GM19238 (cell line): ENCODE measurements at regions not wholly inside any gene's neighbourhood (a gene's known extent, or its start where the extent isn't known, plus 50 kb on each side); places are given as distances from the start of the nearest gene placed in this dataset.

ENCODE experiments used
- DNase-seq: peaks from one replicate; pipeline ENCODE4 v3.0.0; 2011; ENCODE audit warnings: low spot score; ENCODE audit not compliant: insufficient read length

DNA sequence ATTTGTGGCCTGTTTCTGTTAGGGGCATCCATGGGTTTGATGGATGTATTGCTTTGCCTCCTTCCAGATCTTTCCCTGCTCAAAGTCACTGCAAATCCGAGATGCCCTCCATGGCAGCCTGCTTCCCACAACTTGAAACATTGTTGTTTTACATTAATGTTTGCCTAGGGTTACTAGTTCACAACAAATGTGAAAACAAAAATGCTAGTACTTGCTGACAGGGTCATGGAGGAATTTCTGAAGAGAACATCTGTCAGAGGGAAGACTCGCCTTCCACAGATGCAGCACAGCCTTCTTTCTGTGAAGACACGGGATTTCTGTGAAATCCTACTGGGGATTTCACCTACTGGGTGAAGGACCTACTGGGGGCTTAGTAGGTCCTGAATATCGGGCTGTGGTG is 260.0 kb upstream of the FN1 start:
- DNase-seq = no peak

DNA sequence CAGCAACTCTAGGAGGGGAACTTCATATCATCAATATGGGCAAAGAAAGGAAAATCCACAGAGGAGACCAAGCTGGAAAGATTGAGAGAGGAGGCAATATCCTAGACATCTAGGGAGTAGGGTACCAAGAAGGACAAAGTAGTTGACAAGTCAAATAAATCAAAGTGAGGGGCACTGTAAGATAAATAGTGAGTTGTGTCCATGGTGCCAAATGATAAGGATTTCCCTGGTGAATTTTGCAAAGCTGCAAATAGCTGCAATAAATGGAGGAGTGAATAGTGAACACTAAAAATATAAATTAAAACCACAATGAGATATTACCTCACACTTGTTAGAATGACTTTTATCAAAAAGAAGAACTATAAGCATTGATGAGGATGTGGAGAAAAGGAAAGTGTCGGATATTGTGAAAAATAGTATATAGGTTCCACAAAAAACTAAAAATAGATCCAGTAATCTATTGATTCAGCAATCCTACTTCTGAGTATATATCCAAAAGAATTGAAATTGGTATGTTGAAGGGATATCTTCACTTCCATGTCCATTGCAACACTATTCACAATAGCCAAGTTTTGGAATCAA is 258.2 kb upstream of the FN1 start:
- DNase-seq = no peak

DNA sequence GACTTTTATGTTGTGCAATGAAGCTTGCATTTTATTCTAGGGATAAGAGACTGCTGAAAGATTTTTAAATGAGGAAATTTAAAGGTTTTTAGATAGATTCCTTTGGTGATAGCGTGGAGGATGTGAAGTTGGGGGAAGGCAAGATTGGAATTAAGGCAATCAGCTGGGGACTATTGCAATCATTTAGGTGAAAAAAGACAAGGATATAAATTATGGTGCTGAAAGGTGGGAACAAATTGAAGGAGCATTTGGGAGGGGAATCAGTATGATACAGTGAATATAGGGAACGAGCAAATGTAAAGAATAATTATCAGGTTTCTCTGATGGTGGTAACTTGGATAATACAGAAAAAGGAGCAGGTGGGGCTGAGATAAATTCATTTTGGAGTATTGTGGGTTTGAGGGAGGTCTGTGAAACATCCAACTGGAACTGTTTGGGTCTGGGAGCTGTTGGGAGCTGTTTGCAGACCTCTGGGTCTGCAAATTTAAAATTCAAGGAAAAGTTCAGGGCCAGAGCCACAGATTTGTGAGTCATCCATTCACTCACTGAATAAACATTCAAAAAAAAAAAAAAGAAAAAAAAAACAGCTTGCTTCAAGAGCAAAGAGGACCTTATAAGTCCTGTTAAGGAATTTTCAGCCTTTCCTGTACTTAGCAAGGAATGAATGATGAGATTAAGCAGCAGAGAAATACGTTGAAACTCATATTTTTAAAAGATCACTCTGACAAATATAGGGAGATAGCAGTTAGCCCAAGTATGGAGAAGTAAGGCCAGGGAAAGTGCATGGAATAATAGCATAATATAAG is 257.5 kb upstream of the FN1 start:
- no peak for DNase-seq

DNA sequence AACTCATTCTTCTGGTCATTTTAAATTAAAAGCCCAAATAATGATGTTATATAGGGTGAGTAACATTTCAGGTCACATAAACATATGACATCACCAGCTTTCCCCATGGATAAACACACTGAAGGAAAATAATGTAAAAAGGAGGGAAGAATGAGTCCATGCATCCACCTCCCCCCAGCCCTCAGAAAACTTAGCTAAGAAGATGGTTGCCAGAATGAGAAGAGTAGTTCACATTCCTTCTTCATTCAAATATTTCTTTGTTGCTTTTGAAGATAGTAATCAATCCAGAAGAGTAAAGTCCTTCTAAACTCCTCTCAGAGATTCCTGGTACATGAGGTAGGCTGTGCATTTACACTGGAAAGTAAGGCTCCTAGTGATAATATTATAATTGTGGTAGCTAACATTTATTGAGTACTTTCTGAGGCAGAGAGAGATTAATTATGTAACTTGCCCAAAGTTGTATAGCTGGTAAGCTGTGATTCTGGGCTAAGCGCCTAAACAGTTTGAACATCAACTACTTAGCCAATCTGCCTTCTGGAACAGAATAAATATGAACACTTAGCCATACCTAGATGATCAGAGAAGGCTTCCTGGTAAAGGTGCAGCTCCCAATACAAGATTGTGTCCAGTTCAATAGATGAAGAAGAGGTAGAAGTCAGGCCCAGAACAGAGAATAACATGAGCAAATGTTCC is 256.7 kb upstream of the FN1 start:
- DNase-seq = no peak

DNA sequence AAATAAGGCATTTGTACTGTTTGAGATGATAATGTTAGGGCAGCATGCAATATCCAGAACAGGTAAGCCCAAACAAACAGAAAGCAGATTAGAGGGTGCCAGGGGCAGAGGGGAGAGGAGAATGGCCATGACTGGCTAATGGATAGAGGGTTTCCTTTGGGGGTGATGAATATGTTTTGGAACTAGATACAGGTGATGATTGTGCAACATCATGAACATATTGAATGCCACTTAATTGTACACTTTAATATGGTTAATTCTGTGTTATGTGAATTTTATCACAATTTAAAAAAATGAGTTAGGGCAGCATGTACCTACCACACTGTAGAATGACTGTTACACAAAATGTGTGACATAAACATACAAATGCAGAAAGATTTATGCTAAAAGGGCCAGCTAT is 255.5 kb upstream of the FN1 start:
- no peak for DNase-seq

DNA sequence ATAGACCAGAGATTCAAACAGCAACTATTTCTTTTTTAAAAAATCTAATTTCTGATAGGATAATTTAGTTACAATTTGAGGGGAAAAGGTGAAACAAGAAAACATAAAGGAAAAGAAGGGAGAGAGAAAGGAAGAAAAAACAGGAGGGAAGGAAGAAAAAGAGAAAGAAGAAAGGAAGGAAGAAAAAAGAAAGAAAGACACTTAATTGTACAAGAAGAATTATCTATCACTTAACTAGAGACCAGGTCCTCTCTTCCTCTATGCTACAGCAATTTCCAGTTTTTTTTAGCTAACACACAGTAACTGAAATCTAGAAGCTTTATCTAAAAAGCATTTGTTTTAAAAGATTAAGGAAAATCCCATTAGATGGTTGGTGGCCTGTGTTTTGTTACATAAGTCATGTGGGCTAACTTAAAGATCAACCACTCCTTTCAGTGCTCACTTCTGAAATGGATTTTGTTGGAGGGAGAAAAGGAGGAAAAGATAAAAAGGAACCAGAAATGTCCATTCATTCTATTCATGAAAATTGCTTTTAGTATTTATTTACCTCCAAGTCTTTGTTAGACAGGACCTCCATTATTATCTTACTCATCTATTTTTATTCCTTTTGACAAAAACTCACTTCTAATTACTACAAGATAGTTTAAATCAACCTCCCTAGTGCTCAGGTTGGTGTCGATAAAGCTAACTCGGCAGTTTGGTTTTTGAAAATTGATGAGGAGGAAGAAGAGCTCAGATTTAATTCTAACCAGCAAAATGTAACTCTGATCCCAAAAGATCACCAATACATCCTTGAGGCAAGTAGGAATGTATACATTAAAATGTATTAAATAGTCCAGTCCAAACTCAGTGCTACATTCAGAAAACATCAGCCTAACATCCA is 251.5 kb upstream of the FN1 start:
- no peak for DNase-seq

DNA sequence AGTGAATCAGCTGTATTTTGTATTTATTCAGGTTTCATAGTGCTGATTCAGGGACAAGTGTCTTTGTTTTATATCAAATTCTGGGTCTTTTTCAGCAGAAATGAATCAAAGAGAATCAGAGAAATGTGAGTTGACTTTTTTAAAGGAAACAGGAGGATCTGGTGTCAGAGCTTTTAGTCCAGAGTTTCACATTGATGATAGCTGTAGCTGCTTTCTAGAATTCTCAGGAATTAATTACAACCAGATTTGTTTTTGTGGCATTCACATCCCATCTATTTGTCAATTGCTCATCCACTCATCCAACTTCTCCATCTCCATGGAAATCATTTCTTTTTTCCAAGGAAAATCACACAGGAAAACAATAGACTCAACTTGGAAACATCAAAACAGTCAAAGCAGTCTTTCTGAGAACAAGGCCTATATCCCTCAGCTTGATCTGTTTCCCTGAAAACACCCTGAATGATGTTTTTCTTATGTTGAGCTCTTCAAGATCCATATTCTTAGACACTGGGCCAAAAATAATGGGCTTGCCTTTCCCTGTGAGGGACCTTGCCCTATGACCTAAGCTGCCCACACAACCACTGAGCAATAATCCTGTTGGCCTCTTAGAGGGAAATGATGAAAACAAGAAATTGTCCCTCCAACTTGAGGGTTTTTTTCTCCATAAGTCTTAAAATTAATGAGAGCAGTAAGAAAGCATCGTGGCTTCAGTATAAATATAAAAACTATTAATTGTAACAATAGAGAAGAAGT is 249.5 kb upstream of the FN1 start:
- no peak for DNase-seq

DNA sequence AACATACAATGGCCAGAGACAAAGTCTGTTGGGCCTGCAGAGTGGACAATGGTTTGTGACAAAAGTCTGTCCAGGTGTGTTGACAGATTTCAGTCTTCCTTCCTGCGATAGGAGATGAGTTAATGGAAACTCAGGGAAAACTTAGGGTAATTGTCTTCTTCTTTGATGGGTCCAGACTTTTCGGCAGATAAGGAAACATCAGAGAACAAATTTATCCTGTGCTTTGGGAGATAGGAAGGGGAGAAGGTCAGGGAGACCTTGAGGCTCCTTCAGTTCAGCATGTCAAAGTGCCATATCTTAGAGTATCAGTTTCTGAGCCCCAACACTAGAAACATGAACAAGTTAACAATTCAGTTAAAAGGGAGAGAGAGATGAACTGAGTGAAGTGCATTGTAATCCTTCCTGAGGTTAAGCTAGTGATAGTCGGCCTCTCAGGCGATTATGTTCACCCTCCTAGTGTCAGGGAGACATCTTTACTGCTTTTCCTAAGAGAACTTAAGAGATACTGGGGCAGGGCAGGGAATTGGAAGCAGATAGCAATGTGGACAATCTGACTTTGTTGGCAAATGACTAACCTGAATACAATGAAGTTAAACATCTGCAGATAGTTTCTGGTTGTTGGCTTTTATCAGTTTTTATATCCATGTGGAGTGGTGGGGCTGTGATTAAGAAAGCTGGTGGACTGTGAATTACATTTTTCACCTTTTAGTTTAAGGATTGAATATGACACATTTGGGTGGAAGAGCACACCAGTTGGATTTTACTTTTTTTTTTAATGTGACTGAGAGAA is 248.8 kb upstream of the FN1 start:
- no peak for DNase-seq

DNA sequence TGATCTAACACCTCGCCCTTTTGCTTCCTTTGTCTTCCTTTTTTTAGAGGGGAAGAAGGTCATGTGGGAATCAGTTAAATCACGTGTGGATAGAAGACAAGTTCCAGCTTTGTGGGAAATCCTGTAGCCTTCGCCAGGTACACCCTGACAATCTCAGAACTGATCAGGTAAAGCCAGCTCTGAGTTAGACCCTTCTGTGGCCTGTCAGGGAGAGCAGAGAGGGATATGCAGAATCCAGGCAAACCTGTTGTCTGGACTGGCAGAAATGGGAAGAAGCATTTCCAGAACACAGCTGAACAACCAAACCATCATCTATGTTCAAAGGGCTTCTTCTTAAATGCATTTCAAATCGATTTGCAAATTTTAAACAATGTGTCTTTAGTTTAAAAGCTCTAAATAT is 247.4 kb upstream of the FN1 start:
- DNase-seq = no peak

DNA sequence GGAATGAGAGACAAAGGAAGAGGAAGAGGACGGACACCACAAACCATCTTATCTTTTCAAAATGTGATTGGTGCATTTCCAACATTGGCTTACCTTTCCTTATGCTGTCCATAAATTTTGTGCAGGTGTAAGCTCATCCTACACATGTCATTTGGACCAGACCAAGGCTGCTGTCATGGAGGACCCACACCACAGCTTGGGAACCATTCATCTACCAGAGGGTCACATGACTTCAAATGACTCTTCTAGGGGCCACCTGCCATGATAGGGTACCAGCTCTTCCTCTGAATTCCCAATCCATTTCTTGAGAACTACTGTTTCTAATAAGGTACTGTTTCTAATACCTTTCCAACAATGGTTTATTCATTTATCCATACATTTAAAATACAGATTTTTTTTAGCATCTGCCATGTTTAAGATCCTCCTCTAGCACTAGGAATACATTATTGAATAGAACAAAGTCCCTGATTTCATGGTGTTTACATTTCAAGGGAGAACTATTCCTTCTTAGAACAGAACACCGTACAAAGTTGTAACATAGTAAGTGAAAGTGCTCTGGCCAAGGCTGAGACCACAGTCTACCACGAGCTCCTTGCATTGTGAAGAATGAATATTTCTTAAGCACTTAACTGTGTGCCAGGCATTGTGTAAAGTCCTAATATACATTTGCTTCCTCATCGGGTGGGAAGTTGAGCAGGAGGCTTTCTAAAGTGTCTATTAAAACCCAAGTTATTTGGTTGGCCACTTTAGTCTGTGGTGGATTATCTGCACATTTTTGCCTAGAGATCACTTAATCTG is 246.1 kb upstream of the FN1 start:
- DNase-seq = no peak

DNA sequence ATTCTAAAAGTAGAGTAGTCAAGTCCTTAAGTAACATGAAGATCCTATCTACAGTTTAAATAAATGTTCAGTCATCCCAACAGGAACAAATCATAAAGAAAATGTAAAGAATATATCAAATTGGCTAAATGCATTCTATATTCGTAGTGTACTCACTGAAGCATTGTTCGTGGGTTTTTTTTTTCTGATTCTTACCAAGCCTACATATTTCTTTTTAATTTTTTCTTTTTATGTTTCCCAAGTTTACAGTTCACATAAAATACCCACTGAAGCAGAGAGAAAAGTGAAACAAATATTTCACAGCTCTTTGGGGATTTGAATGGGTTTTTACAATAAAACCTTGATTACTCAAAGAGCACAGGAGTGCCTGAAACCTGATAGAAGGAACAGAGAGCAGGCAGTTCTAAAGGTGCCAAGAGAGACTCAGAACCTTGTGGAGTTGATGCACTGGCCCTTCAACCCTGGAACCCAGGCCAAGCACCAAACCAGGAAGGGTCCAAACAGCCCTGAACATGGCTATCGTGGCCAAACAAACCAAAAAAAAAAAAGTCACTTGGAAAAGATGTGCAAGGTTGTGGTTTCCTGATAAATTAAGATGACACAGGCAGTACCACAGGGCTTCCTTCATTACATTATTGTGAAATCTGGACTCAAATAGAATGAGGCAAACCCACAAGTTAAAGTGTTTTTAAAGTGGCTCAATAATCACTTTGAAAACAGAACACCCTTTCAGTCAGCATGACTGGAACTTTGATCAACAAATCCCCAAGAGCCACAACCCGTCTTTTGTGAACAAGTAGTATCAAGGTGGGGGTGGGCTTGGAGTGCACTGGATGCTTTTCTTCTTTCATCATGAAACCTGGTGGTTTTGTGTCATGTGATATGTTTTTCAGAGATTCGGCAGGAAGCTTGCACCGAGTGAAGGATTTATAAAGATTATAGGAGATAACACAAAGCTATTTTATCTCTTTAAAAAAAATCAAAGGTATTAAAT is 245.0 kb upstream of the FN1 start:
- DNase-seq = peak; percentile 7

DNA sequence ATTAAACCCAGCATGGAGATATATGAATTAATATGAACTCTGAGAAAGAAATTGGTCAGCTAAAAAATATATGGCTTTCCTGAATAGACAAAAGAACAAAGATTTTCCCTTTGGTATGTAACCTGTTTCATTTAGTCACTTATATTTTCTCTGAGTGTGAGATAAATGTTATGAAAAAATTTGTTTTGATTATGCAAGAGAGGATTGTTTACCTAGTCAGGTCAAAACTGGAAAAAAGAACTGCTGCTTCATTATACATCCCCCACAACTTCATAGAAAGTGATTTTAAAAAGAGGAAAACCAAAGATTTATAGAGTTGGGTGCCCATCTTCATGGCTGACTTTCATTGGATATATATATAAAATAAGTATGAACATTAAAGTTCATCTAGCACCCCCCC is 242.2 kb upstream of the FN1 start:
- DNase-seq = no peak

DNA sequence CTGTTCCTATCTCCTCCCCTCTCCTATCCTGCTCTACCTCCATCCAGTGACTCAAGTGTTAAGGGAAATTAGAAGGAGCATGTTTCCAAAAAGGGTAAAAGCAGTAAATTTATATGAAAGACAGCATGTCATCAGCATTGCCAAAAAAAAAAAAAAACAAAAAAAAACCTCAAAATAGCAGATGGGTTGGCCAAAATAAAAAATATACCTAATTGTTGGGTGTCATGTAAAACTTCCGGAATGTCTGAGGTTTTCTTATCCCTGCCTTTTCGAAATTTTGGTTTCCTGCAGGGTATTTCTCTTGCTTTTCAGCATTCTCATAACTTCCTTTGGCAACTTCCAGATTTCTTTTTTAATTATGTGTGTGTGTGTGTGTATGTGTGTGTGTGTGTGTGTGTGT is 241.6 kb upstream of the FN1 start:
- no peak for DNase-seq

DNA sequence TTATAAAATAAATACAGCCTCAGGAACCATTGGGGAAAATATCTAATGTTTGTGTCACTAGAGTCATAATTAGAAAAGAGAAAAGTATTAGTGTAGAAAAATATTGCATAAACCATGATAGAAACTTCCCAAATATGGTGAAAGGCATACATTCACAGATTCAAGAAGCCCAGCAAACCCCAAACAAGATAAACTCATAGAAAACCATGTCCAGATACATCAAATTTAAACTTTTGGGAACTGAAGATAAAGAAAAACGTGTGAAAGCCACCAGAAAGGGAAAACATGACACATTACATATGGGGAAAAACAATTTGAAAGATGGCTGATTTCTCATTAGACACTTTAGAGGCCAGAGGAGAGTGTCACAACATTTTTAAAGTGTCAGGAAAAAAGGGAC is 236.5 kb upstream of the FN1 start:
- DNase-seq = no peak

DNA sequence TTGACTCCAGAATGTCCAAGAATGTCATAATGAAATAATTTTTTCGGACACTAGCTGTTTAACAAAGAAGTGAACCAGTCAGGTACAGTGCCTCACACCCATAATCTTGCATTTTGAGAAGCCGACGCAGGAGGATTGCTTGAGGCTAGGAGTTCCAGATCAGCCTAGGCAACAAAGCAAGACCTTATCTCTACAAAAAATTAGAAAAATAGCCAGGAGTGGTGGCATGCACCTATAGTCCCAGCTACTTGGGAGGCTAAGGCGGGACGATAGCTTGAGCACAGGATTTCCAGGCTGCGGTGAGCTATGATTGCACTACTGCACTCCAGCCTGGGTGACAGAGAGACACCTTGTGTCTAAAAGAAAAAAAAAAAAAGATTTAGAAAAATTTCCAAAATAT is 235.8 kb upstream of the FN1 start:
- DNase-seq = no peak

DNA sequence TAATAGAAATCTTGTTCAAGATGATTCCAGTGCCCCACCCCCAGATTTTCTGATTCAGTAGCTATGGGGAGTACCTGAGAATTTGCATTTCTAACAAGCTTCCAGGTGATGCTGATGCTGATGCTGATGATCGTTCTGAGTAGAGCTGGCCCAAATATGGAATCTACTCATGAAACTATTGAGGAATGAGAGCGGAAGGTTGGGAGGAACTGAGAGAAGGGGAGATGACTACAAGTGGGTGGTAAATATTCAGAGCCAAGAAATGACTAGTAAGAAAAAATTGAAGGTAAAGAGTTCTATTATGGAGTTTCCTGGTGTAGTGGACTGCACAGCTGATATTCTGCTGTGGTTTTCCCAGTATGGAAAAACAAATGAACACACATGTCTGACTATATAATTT is 235.4 kb upstream of the FN1 start:
- DNase-seq = no peak

DNA sequence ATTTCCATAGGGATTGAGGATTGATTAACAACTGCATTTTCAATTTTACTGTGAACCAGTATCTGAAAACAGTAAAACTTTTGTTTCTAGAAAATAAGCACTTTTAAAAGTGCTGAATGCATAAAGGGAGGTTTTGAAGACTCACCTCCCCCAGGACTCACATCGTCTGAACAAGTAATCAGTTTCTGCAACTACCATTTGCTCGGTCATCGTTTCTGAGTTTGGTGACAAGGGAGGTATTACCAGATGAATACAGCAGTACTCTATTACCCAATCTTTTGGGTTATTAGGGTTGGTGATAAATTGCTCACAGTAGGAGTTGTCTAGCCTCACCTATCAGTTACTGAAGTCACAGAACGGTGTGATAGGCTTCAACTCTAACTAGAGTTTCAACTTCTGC is 234.5 kb upstream of the FN1 start:
- DNase-seq = no peak

DNA sequence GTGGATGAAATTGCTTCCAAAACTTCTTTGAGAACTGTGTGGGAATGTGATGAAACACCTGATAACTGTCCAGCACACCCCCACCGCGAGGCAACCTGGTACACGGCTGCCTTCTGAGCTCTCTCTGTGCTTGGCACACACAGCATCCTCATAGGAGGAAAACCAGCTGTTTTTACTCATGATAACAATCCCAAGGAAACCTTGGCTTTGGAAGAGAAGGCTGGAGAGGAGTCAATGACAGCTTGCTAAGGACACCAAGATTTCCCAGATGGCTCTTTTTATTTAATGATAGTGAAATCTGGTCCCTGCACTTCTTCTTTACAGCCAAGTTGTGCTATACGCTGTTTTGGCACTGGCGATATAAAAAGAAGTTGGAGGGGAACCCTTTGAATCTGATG is 232.5 kb upstream of the FN1 start:
- no peak for DNase-seq
